MM.1S (cell line): ENCODE measurements at regions not wholly inside any gene's neighbourhood (a gene's known extent, or its start where the extent isn't known, plus 50 kb on each side); places are given as distances from the start of the nearest gene placed in this dataset.

ENCODE experiments used
- CTCF ChIP-seq: fragments of 300-600 bp; sonication (generic); IDR thresholded peaks from 2 replicates; pipeline ENCODE4 v1.5.1; 2016; ENCODE audit warnings: antibody characterized with exemption, low read length, mixed read lengths
- EZH2phosphoT487 ChIP-seq: fragments of 300-600 bp; sonication (generic); IDR thresholded peaks from 2 replicates; pipeline ENCODE4 v1.6.1; 2018; ENCODE audit warnings: antibody characterized with exemption, low read length

- TF ChIP-seq CTCF (no peak), EZH2phosphoT487 (no peak)
These were observed 218.6 kb downstream of the MTHFS start for GRCh38 chr15:79678032-79678701.
